ENCODE measurements at regions not wholly inside any gene's neighbourhood (a gene's known extent, or its start where the extent isn't known, plus 50 kb on each side); places are given as distances from the start of the nearest gene placed in this dataset.
"Not testable (repeated sequence)": the region's sequence is repeated elsewhere in the genome, so short reads cannot be mapped to it uniquely, and the experiment has no call there.

GRCh38 chr4:8717470-8717869 is 124.9 kb downstream of the CPZ start:
- not testable (repeated sequence) for DNase-seq (ENCODE audit: low spot score)

DNA sequence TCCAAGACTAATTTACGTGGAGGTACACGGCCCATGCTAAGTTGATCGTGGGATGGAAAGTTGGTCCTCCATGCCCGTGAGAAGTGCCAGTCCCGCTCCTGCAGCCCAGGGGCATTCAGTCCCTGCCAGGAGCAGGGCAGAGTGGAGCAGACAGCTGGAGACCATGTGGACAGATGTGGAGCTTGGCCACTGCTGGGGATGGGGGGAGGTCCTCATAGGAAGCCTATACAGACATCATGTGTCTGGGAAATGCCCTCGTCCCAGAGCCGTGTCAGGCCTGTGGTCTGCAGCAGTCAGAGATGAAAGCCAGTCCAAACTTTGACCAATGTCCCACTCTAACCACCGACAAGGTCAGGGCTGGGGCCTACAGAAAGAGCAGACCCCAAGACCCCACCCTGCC is 118.4 kb downstream of the CPZ start:
- DNase-seq (ENCODE audit: low spot score): no peak

DNA sequence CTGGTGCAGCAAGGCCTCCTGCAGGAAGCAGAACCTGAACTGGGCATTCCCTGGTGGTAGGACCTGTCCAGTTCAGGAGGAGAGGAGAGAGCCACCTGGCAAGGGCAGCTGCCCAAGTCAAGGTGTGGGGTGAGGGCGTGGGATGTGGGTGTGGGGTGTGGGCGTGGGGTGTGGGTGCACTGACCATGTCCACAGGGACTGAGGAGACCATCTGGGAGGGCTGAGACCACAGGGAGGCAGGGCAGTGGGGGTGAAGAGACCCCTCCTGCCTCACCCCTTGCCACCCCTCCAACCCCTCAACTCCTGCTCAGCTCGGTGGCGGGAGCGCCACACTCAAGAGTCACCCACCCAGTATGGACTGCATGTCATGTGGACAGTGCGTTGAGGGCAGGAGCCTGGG is 117.9 kb downstream of the CPZ start:
- DNase-seq (ENCODE audit: low spot score): no peak

DNA sequence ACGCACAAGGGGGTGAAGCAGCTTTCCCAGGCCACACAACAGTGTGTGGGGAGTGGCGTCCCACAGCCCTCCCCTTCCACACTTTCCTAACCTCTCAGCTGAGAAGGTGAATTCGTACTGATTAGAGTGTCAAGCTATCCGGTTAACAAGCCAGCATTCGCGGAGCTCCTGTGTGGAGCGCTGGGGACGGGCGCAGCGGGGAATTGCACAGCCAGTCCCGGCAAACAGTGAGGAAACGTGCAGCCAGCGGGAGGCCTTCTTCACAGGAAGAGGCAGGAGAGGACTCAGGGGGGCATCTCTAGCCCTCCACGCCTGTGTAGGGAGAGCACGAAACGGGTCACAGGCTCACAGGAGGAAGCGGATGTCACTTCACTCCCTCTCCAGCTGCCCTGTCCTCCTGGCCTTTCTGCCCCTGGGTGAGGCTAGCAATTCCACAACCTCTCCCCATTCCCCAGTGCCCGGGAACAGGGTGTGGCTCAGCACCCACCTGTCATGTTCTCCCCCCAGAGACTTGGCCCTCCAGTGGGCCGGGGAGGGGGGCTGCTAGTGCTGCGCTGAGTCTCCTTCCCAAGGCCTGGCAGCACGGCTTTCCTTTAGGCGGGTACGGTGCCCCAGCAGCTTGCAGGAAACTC is 117.3 kb downstream of the CPZ start:
- no peak for DNase-seq (ENCODE audit: low spot score)

DNA sequence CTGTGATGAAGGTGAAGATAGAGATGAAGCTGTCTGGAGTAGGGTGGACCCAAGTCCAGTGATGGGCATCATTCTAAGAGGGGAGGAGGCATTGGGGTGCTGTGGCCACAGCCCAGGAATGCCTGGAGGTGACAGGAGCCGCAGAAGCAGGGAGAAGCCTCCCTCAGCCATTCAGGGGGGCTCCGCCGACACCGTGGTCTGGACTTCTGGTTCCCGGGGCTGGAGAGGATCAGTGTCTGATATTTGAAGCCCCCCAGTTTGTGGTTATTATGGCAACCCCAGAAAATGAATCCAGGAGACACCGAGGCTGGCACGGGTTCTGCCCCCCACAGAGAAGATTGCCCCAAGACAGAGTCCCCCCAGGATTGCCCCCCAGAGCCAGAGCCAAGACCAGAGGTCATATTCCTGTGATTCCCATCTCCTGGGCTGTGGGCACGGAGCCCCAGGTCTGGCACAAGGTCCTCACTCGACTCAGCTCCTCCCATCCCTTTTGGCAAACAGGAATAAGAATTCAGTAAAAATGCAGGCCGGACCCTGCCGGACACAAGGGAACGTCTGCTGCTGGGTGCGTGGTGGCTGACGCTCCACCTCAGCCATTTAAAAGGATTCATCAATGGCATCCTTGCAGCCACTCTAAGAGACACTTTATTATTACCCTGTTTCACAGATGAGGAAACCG is 116.6 kb downstream of the CPZ start:
- no peak for DNase-seq (ENCODE audit: low spot score)

DNA sequence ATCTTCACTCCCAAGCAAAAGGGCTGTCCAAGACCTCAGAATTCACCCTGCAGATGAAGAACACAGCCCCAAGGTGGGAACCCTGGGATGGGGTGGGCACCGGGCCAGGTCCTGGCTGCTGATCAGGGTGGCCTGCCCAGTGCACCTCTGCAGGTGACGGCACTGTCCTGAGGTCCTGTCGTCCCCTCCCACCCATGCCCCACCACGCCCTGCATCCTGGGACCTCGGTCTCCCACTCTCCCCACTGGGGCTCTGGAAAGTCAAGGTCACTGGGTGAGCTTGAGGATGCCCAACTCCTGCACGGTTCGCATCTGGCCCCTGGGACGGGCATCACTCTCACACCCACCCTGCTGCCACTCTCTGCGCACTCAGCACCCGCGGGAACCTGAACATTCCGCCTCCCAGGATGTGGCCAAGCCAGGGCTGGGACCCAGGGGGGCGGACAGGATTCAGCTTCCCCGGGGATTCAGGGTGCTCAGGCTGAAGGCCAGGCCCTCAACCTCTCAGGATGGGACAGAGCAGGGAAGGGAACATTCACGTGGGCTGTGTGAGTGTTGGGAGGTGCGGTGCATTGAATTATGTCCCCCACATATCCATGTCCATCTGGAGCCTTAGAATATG is 115.9 kb downstream of the CPZ start:
- DNase-seq (ENCODE audit: low spot score): no peak

GRCh38 chr4:8707045-8707781 is 114.6 kb downstream of the CPZ start:
- DNase-seq (ENCODE audit: low spot score): no peak

DNA sequence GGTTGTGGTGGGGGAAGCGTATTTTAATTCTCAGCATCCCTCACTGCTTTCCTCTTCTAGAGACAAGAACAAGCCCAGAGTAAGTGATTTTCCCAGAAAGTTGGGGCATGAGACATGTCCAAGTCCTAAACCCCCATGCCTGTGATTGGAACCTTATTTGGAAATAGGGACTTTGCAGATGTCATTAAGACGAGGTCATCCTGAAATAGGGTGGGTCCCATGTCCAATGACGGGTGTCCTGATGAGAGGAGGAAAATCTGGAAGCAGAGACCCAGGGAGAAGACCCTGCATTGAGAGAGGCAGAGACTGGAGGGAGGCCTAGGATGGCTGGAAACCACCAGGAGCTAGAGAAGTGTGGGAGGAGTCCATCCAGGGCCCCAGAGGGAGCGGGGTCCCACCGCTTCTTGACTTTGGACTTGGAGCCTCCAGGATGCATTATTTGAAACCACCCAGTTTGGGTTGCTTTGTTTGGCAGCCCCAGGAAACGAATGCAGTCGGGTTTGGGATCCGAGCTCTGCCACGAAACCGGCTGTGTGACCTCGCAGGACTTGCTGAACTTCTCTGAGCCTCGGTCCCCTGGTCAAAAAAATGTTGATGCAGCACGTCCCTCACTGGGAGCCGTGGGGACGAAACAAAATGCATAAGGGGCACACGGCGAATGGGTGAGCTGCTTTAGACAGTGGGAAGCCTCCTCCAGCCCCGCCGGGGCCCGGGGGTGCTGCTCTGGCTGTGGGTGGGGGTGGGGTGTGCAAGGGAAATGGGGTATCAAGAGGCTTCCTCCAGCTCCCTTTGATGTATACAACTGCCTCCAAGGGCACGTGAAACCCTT is 113.9 kb downstream of the CPZ start:
- no peak for DNase-seq (ENCODE audit: low spot score)

DNA sequence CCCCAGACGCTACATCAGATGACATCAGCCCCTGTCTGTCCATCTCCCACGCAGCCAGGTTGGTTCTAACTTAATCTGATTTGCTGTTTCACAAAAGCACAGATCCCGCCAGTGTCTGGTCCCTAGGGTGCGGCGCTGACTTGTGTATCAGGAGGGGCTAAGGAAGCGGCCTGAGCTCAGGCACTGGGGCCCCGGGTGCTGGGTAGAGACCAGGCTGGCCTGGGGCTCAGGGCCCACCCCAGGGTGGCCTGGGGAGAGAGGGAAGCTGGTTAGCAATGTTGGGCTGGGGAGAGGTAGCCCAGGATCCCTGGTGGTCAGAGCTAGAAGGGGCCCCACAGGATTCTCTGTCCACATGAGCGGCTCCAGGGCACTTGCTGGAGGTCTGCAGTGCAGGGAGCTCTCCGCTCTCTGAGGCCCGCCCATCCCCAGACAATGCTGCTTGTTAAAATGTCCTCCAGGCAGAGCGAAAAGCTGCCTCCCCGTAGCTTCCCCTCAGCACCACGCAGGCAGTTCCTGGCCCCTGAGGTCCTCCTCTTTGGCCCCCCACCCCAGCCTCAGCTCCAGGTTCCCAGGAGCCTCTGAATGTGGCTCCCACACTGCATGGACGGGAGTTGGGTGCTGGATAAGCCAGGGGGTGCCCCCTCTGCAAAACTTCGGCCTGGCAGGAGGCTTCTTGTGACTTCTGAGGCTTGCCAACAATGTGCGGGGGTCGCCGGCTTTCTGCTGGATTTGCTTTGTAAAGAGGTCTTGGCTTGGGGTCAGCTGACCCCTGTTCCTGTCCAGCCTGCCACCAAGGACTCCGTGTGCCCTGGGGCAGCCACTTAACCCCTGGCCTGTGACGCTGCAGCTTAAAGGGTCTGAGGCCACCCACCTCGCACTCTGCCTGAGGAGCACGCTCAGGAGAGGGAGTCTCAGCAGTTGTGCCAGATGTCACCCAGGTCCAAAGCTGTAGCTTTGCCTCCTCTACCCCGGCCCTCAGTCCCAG is 112.9 kb downstream of the CPZ start:
- no peak for DNase-seq (ENCODE audit: low spot score)

DNA sequence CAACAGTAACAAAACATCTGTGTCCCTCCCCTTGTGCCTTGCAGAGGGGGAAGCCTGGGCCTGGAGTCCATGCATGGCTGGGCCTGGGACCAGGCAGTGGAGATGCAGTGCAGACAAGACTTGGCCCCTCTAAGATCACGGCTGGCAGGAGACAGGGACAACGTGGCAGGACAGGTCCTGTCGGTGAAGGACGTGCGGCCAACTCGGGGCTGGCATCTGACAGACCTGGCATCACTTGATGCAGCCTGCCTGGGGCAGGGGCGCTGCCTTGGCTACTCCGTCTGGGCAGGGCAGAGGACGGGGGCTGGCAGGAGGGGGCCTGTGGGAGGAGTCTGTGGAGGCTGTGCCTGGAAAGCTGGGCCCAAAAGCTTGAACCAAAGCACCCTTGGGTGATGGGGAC is 112.1 kb downstream of the CPZ start:
- no peak for DNase-seq (ENCODE audit: low spot score)

DNA sequence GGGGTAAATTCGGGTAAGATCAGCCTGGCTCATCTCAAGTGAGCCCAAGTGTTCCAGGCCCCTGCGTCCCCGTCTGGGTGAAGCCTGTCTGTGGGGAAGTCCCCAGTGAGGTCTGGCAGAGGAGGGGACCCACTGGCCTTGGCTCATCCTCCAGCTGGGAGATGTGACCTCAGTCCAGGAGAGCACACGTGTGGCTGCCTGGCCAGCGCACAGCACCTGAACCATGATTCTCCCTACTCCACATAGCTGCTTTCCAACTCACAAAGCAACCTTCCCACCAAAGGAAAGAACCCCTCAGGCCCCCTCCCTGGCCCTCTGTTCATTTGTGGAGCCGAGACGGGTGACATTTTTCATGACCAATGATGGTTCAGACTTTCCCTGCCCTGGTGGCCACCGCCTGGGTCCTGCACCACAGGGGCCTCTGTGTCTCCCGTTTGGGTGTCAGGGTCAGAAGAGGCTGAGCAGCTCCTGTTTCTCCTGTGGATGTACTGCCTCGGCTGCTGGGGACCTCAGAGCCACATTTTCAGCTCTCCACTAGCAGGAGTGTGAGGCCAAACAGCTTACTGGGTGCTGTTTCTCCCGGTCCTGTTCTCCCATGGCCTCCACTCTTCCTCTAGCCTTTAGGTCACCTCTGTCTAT is 111.4 kb downstream of the CPZ start:
- DNase-seq (ENCODE audit: low spot score): no peak

- DNase-seq (ENCODE audit: low spot score): no peak
These were observed 110.8 kb downstream of the CPZ start for GRCh38 chr4:8703401-8703696.

DNA sequence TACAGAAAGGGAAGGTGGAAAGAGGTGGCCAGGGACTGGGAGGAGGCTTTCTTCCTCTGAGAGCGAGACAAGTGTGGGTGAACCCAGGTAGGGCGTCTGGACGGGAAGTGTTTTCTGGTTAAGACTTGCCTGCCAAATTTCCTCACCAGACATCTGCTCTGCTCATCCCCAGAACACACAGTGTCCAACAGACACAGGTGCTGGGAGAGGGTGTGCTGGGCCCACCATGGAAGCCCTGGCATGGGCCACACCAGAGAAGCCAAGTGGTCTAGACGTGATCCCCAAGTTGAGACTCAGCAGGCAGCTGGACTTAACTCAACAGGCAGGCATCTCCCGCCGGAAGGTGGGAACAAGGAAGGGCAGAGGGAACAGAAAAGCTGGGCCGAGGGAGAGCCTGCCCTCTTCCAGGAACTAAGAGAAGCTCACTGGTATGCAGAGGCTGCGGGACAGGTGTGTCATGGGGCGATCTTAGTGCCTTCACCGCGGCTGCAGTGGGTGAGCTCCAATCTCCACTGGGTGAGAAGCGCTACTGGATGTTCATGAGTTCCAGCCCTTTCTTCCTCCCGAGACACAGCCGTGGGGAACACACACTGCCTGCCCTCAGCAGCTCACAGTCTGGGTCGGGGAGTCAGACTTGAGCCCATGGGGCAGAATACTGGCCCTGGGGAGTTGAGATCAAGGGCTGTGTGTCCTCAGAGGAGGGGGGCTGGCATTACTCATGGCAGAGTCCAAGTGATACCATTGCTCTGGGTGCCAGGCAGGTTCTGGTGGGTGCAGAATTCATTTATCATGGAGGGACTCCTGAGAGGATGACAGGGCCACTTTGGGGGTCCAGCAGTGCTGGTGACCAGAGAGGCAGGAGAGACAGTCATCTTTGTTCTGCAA is 110.2 kb downstream of the CPZ start:
- DNase-seq (ENCODE audit: low spot score): no peak

DNA sequence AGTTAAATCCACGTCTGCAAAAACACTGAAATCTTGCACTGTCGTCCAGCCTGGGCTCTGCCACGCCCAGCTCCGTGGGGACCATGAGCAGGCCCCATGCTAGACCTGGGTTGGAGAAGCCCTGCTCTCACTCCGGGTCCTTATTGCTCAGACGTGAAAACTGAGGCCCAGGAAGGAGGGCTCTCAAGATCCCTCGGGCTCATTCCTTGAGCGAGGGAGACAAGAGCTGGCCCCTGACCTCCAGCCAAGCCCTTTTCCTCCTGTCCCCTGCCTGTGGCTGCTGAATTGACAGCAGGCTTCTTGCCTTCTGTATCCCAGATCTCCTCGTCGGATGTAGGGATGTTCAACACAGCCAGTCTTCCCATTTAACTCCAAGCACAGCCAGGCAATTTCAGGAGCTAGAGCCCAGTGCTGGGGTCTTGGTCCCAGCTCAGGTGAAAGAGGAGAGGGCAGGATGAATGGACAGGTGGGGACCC is 109.5 kb downstream of the CPZ start:
- no peak for DNase-seq (ENCODE audit: low spot score)

DNA sequence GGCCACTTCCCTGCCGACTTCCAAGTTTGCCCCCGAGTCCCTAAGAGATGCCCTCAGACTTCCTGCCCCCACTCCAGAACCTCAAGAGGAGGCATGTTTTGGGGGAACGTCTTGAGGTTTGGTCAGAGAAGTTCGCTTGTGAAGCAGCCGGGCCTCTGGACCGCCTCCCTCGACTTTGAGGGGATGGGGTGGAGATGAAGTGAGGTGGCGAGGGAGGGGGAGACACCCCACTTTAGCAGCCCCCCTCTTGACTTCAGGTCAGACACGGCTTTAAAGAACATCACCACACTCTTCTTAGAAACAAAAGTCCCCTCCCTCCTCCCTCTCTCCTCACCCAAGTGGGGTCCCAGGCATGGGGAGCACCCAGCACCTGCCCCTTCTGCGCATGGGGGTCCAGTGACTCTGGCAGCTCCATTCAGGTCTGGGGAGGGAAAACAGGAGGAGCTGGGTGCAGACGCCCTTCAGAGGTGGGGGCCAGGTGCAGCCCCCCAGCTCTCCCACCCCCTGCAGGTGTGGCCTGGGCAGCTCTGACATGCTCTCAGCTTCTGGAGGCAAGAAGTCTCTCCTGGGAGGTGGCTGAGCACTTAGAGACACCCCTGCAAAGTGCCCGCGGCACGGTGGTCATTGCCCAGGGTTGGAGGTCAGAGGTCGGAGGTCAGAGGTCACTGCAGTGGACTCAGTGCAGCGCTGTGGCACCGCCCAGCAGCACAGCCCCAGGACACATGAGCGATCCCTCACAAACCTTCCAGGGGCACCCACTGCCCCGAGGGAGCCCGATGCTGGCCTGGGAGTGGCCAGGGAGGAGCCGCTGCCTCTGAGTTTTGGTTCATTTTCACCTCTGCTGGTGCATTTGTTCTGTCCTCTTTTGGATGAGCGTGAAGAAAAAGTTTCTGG is 108.8 kb downstream of the CPZ start:
- no peak for DNase-seq (ENCODE audit: low spot score)

DNA sequence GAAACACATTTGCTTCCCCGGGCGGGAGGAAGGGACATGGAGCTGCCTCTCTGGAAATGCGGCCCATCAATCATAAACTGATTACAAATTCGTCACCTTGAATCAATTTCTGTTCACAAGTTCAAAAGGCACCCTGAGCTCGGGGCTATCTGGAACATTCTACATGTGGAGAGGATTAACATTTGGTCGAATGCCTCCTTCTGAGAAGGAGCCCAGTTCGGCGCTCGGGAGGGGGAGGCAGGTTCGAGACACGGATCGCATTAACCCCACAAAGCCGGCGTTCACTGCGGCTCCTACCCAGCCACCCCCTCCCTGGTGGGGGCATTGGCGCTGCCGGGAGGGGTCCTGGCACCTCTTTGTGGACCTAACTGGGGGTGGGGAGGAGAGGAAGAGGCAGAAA is 108.0 kb downstream of the CPZ start:
- no peak for DNase-seq (ENCODE audit: low spot score)

- DNase-seq (ENCODE audit: low spot score): no peak
These were observed 107.0 kb downstream of the CPZ start for GRCh38 chr4:8699479-8700145.

GRCh38 chr4:8699063-8699385 is 106.5 kb downstream of the CPZ start:
- DNase-seq (ENCODE audit: low spot score): no peak
